Esophagus squamous epithelium (tissue), 4 donors: ENCODE measurements at regions not wholly inside any gene's neighbourhood (a gene's known extent, or its start where the extent isn't known, plus 50 kb on each side); places are given as distances from the start of the nearest gene placed in this dataset.

ENCODE experiments used
- POLR2A ChIP-seq, 4 donors: fragments of 450-650 bp; IDR thresholded peaks; one replicate each; pipeline ENCODE4 v1.6.1; 2017; ENCODE audit warnings: antibody characterized with exemption in 4 of 4, mild to moderate bottlenecking in 4 of 4, moderate library complexity in 3 of 4
- TF ChIP-seq, protein P1 (sequence below), 6 experiments: fragments of 450-650 bp in 4 of 6; fragments of 200-600 bp in 2 of 6; sonication (generic) in 2 of 6; IDR thresholded peaks; one replicate each; pipeline ENCODE4 v1.5.1; 2016 to 2019; ENCODE audit warnings: antibody characterized with exemption in 6 of 6, mild to moderate bottlenecking in 4 of 6, moderate library complexity in 4 of 6

DNA sequence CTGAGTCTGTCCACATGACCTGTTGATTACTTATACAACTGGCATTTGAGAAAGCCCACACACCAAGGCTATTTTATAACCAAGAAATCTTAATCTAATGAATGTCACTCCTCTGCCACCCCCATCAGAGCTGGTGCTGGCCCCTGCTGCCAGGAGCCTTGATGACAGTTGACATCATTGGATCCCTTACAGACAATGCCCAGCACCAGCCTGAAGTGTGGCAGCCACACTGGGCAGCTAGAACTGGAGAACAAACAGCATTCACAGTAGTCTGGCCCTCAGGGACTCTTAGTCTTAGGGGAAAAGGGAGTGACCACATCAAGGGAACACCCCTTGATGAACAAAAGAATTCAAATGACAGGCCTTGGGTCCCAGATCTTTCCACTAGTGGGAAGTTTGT, 840.6 kb downstream of the EPHA3 start:
- TF ChIP-seq, protein P1, sequence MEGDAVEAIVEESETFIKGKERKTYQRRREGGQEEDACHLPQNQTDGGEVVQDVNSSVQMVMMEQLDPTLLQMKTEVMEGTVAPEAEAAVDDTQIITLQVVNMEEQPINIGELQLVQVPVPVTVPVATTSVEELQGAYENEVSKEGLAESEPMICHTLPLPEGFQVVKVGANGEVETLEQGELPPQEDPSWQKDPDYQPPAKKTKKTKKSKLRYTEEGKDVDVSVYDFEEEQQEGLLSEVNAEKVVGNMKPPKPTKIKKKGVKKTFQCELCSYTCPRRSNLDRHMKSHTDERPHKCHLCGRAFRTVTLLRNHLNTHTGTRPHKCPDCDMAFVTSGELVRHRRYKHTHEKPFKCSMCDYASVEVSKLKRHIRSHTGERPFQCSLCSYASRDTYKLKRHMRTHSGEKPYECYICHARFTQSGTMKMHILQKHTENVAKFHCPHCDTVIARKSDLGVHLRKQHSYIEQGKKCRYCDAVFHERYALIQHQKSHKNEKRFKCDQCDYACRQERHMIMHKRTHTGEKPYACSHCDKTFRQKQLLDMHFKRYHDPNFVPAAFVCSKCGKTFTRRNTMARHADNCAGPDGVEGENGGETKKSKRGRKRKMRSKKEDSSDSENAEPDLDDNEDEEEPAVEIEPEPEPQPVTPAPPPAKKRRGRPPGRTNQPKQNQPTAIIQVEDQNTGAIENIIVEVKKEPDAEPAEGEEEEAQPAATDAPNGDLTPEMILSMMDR (IDR thresholded peaks at IDR 0.05): no peak
- no peak for TF ChIP-seq POLR2A (IDR thresholded peaks at IDR 0.05)
